Stomach (tissue), 4 donors: ENCODE measurements at regions not wholly inside any gene's neighbourhood (a gene's known extent, or its start where the extent isn't known, plus 50 kb on each side); places are given as distances from the start of the nearest gene placed in this dataset.

Experiments used
- EP300 ChIP-seq: sonication (generic); formaldehyde crosslinking; IDR thresholded peaks from one replicate; pipeline ENCODE4 v1.6.1; 2017; ENCODE audit warnings: antibody characterized with exemption
- POLR2A ChIP-seq, 4 donors: fragments of 450-650 bp; IDR thresholded peaks; one replicate each; pipeline ENCODE4 v1.6.1; 2016; ENCODE audit warnings: antibody characterized with exemption in 4 of 4, control low read depth in 2 of 4, mild to moderate bottlenecking in 1 of 4, moderate library complexity in 1 of 4
- POLR2AphosphoS5 ChIP-seq, 3 donors: sonication (generic); formaldehyde crosslinking; IDR thresholded peaks; one replicate each; pipeline ENCODE4 v1.6.1; 2016; ENCODE audit warnings: antibody characterized with exemption in 3 of 3
- TF ChIP-seq, protein P1 (sequence below), 7 experiments: fragments of 450-650 bp in 4 of 7; fragments of 200-600 bp in 3 of 7; sonication (generic) in 3 of 7; IDR thresholded peaks; one replicate each; pipeline ENCODE4 v1.5.1; 2016 to 2019; ENCODE audit warnings: antibody characterized with exemption in 7 of 7, control low read depth in 2 of 7, mild to moderate bottlenecking in 1 of 7

DNA sequence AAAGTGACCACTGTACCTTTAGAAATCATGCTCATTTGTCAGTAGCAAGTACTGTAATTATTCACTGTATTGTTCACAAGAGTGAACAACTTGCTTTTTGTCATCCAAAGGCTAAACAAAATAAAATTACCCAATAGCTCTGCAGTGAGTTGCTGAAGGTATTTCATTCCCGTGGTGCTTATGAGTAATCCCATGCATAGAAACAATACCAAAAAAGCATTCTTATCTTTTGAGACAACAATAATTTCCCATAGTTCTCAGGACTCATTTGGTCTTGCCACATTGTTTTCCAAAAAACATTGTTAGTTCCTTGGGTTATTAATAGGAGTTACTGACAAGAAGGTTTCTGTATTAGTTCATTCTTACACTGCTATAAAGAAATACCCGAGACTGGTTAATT lies 503.2 kb upstream of the FAM98A start:
- TF ChIP-seq, protein P1, sequence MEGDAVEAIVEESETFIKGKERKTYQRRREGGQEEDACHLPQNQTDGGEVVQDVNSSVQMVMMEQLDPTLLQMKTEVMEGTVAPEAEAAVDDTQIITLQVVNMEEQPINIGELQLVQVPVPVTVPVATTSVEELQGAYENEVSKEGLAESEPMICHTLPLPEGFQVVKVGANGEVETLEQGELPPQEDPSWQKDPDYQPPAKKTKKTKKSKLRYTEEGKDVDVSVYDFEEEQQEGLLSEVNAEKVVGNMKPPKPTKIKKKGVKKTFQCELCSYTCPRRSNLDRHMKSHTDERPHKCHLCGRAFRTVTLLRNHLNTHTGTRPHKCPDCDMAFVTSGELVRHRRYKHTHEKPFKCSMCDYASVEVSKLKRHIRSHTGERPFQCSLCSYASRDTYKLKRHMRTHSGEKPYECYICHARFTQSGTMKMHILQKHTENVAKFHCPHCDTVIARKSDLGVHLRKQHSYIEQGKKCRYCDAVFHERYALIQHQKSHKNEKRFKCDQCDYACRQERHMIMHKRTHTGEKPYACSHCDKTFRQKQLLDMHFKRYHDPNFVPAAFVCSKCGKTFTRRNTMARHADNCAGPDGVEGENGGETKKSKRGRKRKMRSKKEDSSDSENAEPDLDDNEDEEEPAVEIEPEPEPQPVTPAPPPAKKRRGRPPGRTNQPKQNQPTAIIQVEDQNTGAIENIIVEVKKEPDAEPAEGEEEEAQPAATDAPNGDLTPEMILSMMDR (IDR thresholded peaks at IDR 0.05): no peak
- TF ChIP-seq EP300: no peak
- no peak for TF ChIP-seq POLR2AphosphoS5 (IDR thresholded peaks at IDR 0.05)
- no peak for TF ChIP-seq POLR2A (IDR thresholded peaks at IDR 0.05)
